Progenitor cell of endocrine pancreas (in vitro differentiated cells): ENCODE measurements at regions not wholly inside any gene's neighbourhood (a gene's known extent, or its start where the extent isn't known, plus 50 kb on each side); places are given as distances from the start of the nearest gene placed in this dataset.

ENCODE experiments used
- DNase-seq: peaks from one replicate; pipeline ENCODE4 v3.0.0; 2021; ENCODE audit warnings: low spot score; ENCODE audit not compliant: unreplicated experiment
- H3K27ac Mint-ChIP-seq: 2 replicates; pipeline ENCODE4 v1.8.0; 2021; ENCODE audit warnings: mild to moderate bottlenecking, moderate library complexity, mixed read lengths
- H3K27me3 Mint-ChIP-seq: 2 replicates; pipeline ENCODE4 v1.8.0; 2021; ENCODE audit warnings: mixed read lengths
- H3K36me3 Mint-ChIP-seq: 2 replicates; pipeline ENCODE4 v1.8.0; 2022; ENCODE audit warnings: mixed read lengths; ENCODE audit not compliant: insufficient read depth
- H3K4me1 Mint-ChIP-seq: 2 replicates; pipeline ENCODE4 v1.8.0; 2021; ENCODE audit warnings: low read depth, mixed read lengths
- H3K4me3 Mint-ChIP-seq: 2 replicates; pipeline ENCODE4 v1.8.0; 2021; ENCODE audit warnings: low read depth, mild to moderate bottlenecking, moderate library complexity, mixed read lengths
- H3K9me3 Mint-ChIP-seq: 2 replicates; pipeline ENCODE4 v1.8.0; 2021; ENCODE audit warnings: low read depth, mixed read lengths
- CTCF ChIP-seq: fragments of 200-600 bp; sonication (generic); IDR thresholded peaks from one replicate; pipeline ENCODE4 v1.5.0; 2021; ENCODE audit warnings: antibody characterized with exemption, mild to moderate bottlenecking; ENCODE audit not compliant: unreplicated experiment

DNA sequence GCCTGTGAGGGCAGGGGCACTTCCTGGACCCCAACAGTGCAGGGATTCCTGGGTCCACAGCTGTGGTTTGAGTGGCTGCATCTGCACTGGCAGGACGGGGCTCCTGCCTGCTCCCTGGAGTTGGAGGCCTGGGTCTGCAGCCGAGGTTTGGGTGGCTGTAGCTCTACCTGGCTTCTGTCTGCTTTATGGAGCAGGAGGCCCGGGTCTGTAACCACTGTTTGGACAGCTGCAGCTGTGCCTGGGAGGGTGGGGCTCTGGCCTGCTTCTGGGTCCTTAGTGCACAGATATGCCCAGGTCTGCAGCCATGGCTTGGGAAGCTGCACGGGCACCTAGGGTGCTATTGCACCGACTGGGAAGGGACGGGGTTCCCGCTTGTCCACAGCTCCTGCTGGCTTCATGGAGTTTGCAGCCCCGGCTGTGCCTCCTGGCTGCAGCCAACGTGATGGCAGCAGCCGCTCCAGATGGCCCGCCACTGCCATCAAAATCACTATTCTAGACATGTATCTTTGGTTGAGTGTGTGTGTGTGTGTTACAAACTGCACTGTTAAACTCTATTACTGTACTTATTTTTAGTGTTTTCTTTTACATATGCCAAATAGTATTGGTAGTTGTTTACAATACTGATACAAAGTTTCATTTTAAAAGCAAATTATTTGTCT lies 412.3 kb upstream of the KIRREL3 start:
- no peak for DNase-seq
- no peak for TF ChIP-seq CTCF
- H3K36me3 Mint-ChIP-seq: no peaks in the 10 kb centered on the region
- no peaks in the 10 kb centered on the region for H3K27me3 Mint-ChIP-seq
- no peak overlapping the region for H3K4me3 Mint-ChIP-seq
- no peaks in the 10 kb centered on the region for H3K4me1 Mint-ChIP-seq
- no peak overlapping the region for H3K27ac Mint-ChIP-seq
- peaks cover 3% of the 10 kb centered on the region for H3K9me3 Mint-ChIP-seq

DNA sequence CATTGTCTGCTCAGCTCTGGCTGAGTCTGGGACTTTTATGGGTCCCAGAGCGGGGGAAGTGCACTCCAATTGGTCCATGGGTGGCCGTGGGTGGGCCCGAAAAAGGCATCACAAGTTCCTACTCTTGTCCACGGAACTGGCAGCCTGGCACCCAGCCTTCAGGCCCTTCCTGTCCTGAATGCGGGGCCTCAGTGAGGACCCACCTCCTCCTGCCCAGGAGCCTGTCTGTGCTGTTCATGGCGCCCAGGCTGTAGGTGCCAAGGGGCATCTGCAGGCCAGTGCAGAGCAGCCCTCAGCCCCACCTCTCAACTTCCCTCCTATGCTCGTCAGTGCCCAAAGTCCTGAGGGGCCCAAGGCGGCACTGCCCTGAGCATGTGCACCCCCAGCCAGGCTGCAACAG lies 411.7 kb upstream of the KIRREL3 start:
- peaks cover 3% of the 10 kb centered on the region for H3K9me3 Mint-ChIP-seq
- no peak overlapping the region for H3K27ac Mint-ChIP-seq
- no peak for DNase-seq
- no peaks in the 10 kb centered on the region for H3K4me1 Mint-ChIP-seq
- H3K4me3 Mint-ChIP-seq: no peak overlapping the region
- no peak for TF ChIP-seq CTCF
- no peaks in the 10 kb centered on the region for H3K36me3 Mint-ChIP-seq
- no peaks in the 10 kb centered on the region for H3K27me3 Mint-ChIP-seq

- H3K4me1 Mint-ChIP-seq: no peaks in the 10 kb centered on the region
- H3K9me3 Mint-ChIP-seq: peaks cover under 1% of the 10 kb centered on the region
- no peak overlapping the region for H3K4me3 Mint-ChIP-seq
- no peak for DNase-seq
- no peaks in the 10 kb centered on the region for H3K27me3 Mint-ChIP-seq
- TF ChIP-seq CTCF: no peak
- H3K36me3 Mint-ChIP-seq: no peaks in the 10 kb centered on the region
- H3K27ac Mint-ChIP-seq: no peak overlapping the region
Observed at GRCh38 chr11:127411283-127411682, 410.7 kb upstream of the KIRREL3 start.

- H3K36me3 Mint-ChIP-seq: no peaks in the 10 kb centered on the region
- peaks cover 23% of the 10 kb centered on the region for H3K4me1 Mint-ChIP-seq
- H3K9me3 Mint-ChIP-seq: peaks cover 6% of the 10 kb centered on the region
- peak overlapping the region; percentile 51 for H3K27ac Mint-ChIP-seq
- peaks cover 3% of the 10 kb centered on the region for H3K27me3 Mint-ChIP-seq
- no peak overlapping the region for H3K4me3 Mint-ChIP-seq
- DNase-seq: no peak
- TF ChIP-seq CTCF: no peak
Observed at GRCh38 chr11:127395034-127395433, 394.5 kb upstream of the KIRREL3 start.

GRCh38 chr11:127393460-127393997 lies 393.0 kb upstream of the KIRREL3 start:
- Mint-ChIP-seq H3K4me1 (peaks cover 21% of the 10 kb centered on the region), H3K27me3 (peaks cover 3% of the 10 kb centered on the region), H3K36me3 (no peaks in the 10 kb centered on the region), H3K9me3 (peaks cover 6% of the 10 kb centered on the region), H3K27ac (no peak overlapping the region), H3K4me3 (no peak overlapping the region)
- no peak for TF ChIP-seq CTCF
- no peak for DNase-seq
